ENCODE measurements at regions not wholly inside any gene's neighbourhood (a gene's known extent, or its start where the extent isn't known, plus 50 kb on each side); places are given as distances from the start of the nearest gene placed in this dataset.
A peak's percentile ranks its signal among the peaks of the same experiment; 100 is the strongest.

GRCh38 chr5:142529626-142530278, 156.1 kb downstream of the FGF1 start (continued):
- TF ChIP-seq ATF3 (IDR thresholded peaks at IDR 0.05) (peak; percentile 65; the same call in 1 of the 2 replicates), ATF3 (CRISPR knock-in tag; conservative IDR thresholded peaks at IDR 0.05) (no peak), HNRNPL (IDR thresholded peaks at IDR 0.05; ENCODE audit: low read depth, low read length) (no peak), SRSF1 (IDR thresholded peaks at IDR 0.05; ENCODE audit: low read depth, low read length) (no peak), SMARCA4 (IDR thresholded peaks at IDR 0.05) (peak; percentile 54; the same call in 1 of the 2 replicates), JUND (IDR thresholded peaks at IDR 0.05; ENCODE audit: borderline replicate concordance, low read depth, low read length) (peak; percentile 82), JUND (tag; IDR thresholded peaks at IDR 0.05; ENCODE audit: borderline replicate concordance, low read depth, low read length) (peak; percentile 54; the same call in 2 of the 3 replicates), JUN (IDR thresholded peaks at IDR 0.05; ENCODE audit: borderline replicate concordance, low read depth, low read length) (peak; percentile 56), JUN (CRISPR knock-in tag; IDR thresholded peaks at IDR 0.05; ENCODE audit: borderline replicate concordance) (no peak), ELF4 (CRISPR knock-in tag; IDR thresholded peaks at IDR 0.05) (no peak), ZNF780A (CRISPR knock-in tag; IDR thresholded peaks at IDR 0.05) (no peak), ZEB2 (IDR thresholded peaks at IDR 0.05) (0 out of 2 replicates have a peak, but pooled peaks have one; percentile 19), PTRF (tag; IDR thresholded peaks at IDR 0.05) (no peak), ARHGAP35 (IDR thresholded peaks at IDR 0.05; ENCODE audit: partially characterized antibody) (no peak), SMARCE1 (IDR thresholded peaks at IDR 0.05) (peak; percentile 51; the same call in 1 of the 2 replicates)
- TF ChIP-seq, protein P1, sequence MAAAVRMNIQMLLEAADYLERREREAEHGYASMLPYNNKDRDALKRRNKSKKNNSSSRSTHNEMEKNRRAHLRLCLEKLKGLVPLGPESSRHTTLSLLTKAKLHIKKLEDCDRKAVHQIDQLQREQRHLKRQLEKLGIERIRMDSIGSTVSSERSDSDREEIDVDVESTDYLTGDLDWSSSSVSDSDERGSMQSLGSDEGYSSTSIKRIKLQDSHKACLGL (CRISPR knock-in tag; IDR thresholded peaks at IDR 0.05; ENCODE audit: borderline replicate concordance, poor library complexity, severe bottlenecking), result no peak
- TF ChIP-seq, protein P2, sequence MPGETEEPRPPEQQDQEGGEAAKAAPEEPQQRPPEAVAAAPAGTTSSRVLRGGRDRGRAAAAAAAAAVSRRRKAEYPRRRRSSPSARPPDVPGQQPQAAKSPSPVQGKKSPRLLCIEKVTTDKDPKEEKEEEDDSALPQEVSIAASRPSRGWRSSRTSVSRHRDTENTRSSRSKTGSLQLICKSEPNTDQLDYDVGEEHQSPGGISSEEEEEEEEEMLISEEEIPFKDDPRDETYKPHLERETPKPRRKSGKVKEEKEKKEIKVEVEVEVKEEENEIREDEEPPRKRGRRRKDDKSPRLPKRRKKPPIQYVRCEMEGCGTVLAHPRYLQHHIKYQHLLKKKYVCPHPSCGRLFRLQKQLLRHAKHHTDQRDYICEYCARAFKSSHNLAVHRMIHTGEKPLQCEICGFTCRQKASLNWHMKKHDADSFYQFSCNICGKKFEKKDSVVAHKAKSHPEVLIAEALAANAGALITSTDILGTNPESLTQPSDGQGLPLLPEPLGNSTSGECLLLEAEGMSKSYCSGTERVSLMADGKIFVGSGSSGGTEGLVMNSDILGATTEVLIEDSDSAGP (CRISPR knock-in tag; IDR thresholded peaks at IDR 0.05), result no peak
- TF ChIP-seq, protein P3, sequence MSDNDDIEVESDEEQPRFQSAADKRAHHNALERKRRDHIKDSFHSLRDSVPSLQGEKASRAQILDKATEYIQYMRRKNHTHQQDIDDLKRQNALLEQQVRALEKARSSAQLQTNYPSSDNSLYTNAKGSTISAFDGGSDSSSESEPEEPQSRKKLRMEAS (CRISPR knock-in tag; IDR thresholded peaks at IDR 0.05), result no peak

All from K562 (cell line).